ENCODE measurements at regions not wholly inside any gene's neighbourhood (a gene's known extent, or its start where the extent isn't known, plus 50 kb on each side); places are given as distances from the start of the nearest gene placed in this dataset.

DNA sequence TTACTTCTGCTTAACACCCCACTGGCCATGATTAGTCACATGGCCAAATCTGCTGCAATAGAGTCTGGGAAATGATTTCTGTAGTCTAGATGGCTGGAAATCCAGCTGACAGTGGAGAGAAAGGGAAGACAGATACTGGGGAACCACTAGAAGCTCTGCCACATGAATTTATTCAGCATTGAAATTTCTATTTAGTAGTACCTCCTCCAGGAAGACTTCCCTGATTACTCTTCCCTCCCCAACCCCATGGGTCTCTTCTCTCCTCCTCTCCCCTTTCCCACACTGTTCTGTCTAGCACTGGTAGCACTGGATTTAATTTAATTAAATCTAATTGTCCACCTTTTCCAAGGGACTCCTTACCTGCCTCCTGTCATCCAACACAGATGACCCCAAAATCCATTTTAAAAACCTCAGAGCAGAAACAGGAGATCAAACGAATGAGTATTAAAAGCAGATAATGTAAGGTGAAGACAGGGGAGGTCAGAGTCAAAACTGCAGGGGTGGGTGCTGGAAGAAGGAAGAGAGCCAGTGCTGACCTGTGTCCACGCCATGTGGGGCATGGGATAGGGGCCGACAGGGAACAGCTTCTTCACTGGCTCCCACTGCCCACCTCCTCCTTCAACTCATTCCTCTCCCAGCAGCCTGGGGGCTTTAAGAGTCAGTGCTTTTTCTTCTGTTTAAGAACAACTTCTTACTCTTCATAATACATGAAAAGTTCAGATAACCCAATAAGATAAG, 169.2 kb upstream of the HS6ST1 start:
- TF ChIP-seq, protein P1, sequence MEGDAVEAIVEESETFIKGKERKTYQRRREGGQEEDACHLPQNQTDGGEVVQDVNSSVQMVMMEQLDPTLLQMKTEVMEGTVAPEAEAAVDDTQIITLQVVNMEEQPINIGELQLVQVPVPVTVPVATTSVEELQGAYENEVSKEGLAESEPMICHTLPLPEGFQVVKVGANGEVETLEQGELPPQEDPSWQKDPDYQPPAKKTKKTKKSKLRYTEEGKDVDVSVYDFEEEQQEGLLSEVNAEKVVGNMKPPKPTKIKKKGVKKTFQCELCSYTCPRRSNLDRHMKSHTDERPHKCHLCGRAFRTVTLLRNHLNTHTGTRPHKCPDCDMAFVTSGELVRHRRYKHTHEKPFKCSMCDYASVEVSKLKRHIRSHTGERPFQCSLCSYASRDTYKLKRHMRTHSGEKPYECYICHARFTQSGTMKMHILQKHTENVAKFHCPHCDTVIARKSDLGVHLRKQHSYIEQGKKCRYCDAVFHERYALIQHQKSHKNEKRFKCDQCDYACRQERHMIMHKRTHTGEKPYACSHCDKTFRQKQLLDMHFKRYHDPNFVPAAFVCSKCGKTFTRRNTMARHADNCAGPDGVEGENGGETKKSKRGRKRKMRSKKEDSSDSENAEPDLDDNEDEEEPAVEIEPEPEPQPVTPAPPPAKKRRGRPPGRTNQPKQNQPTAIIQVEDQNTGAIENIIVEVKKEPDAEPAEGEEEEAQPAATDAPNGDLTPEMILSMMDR (IDR thresholded peaks at IDR 0.05), result no peak
- no peak for TF ChIP-seq POLR2AphosphoS5 (IDR thresholded peaks at IDR 0.05)
- TF ChIP-seq POLR2A (IDR thresholded peaks at IDR 0.05), result no peak

All from prostate gland (tissue), 2 donors.